NCI-H187 (cell line): ENCODE measurements at regions not wholly inside any gene's neighbourhood (a gene's known extent, or its start where the extent isn't known, plus 50 kb on each side); places are given as distances from the start of the nearest gene placed in this dataset.
"Not testable (repeated sequence)": the region's sequence is repeated elsewhere in the genome, so short reads cannot be mapped to it uniquely, and the experiment has no call there.

Experiments
- DNase-seq, 2 experiments: peaks; one replicate each; lab custom pipeline; 2025; lab: John Stamatoyannopoulos, UW

DNA sequence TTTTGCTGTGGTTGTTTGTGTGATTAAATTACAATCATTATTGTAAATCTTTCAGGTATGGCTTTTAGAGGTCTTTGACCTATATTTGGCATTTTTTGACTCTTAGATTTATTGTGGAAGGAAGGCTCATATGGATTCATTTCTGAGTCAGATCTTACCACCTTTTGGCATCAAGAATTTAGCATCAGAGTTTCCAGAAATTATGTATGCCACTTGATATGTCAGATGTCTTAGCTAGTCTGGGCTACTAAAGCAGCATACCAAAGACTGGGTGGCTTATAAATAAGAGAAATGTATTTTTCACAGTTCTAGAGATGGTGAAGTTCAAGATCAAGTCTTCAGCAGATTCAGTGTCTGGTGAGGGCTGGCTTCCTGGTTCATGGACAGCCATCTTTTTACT, 129.5 kb upstream of the PZP start:
- no peak for DNase-seq

- not testable (repeated sequence) for DNase-seq
These were observed 128.3 kb upstream of the PZP start for GRCh38 chr12:9336375-9337011.

- DNase-seq: no peak
These were observed 127.7 kb upstream of the PZP start for GRCh38 chr12:9335867-9336266.

- no peak for DNase-seq
These were observed 126.8 kb upstream of the PZP start for GRCh38 chr12:9334964-9335363.

DNA sequence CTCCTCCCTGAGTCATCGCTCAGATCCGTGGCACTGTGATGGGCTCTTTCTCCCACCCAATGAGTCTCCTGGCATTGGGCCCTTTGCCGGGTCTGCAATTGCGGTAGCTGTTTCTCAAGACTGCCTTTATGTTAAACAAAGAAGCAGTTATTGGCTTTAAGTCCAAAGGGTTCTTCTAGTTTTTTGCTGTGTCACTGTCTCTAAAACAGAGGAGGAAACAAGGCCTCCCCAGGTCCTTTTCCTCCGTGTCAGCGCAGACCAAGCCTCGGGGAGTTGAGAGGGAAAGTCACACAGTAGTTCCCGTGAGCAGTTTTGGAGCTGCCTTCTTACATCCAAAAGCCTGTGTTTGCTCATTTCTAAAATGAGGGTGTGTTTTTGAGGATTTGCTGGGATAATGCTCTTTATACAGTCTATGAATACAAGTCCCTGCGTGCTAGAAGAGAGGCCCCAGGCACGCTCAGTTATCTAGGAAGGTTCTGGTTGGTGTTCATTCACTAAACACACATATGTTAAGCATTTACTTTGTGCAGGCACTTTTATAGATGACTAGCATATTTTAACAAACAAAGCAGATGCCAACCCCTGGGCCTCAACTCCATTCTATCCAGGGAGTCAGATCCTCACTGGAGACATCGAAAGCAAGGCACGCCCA, 126.0 kb upstream of the PZP start:
- DNase-seq: no peak

GRCh38 chr12:9333161-9333560, 125.0 kb upstream of the PZP start:
- DNase-seq: no peak

DNA sequence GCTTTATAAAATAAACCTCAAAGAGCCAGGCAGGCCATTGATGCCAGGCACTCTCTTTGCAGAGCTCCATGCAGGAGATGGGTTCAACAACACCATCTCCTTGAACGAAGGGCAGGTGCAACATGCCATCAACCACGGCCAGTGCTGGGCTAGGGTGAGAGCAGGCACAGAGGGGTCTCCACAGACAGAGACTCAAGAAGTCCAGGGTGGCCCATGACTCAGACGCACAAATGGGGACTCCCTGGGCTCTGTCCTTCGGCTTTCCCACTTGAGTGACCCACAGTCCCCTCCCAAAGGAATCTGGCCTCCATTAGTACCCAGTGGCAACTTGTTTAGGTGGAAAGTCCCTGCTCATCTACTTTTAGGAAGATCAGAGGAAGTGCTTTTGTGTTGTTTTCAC, 124.4 kb upstream of the PZP start:
- DNase-seq: no peak

DNA sequence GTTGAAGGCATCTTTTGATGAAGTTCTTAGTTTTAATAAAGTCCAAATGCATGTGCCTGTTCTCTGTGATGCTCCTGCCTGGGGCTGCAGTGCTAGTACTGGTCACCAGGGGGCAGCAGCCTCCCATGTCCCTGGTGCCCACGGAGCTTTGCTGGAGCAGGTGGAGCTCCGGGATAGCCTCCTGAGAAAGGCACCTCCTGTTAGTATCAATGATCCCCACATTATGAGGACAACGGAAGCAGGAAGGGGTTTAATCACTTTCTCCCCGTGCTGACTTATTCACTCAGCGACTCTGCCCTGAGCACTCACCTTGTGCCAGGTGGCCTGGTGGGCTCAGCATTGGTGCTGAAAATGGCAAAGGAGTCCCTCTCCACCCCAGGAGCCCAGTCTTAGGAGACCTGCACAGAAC, 123.0 kb upstream of the PZP start:
- no peak for DNase-seq

DNA sequence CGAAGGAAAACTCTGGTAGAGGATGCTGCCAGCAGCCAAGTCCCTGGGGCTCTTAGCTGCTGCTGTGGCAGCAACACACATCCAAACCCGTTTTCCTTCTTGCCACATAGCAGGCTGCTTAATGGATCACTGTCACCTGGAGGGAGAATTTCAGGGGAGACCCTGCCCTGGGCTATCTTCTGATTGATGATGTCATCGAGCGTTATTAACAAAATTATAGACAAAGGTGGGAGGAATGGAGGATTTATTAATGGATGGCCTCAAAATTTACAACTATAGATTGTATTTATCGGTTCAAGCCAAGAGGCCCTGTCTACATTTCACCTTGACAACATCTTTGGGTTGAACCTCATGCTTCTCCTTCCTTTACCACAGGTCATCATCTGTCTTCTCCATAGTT, 120.8 kb upstream of the PZP start:
- DNase-seq: no peak

- no peak for DNase-seq
These were observed 119.9 kb upstream of the PZP start for GRCh38 chr12:9328065-9328464.

DNA sequence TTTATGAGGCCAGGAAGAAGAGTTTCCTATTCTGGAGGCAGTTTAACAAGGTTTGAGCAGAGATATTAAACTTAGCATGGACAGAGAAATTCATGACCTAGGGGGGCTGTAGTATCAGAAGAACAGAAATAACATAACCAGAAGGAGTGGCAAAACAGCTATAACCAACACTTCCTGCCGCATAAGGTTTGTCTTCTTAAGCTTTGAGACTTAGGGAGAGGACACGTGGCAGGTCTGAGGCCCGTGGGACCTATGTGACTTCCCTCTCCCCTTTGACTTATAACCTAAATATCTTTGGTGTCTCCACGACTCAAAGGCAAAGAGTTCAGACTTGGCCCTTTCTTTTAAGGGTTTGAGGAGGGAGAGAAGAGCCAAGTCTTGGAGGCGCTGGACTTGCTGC, 119.1 kb upstream of the PZP start:
- no peak for DNase-seq

DNA sequence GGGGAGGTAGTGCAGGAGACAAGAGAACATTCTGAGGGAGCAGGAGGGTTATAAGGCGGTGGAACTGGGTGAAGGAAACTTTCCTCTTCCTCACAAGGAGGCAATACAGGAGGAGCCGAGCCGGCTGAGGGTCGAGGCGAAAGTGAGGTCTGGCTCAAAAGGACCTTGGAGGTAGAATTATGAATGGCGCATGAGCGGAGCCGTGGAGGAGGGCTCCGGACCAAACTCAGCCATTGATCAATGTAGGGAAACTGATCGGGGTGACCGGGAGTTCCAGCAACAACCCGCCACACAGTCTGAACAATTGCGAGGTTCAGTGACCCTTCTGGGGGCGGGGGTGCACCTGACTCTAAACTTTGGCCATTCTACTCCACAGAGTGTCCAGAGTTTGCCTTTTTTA, 118.7 kb upstream of the PZP start:
- DNase-seq: not testable (repeated sequence)

DNA sequence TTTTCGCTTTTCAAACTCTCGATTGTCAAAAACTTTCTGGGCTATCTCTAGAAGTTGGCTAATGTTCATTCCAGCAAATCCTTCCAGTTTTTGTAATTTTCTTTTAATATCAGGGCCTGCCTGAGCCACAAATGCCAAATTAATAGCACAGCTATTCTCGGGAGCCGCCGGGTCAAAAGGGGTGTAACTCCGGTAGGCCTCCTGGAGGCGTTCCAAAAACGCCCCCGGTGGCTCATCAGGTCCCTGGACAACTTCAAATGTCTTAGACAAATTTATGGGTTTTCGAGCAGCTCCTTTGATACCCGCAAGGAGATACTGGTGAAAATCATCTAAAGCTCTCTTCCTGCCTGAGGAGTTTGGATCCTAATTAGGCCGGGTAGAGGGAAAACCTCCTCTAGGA, 117.9 kb upstream of the PZP start:
- no peak for DNase-seq

DNA sequence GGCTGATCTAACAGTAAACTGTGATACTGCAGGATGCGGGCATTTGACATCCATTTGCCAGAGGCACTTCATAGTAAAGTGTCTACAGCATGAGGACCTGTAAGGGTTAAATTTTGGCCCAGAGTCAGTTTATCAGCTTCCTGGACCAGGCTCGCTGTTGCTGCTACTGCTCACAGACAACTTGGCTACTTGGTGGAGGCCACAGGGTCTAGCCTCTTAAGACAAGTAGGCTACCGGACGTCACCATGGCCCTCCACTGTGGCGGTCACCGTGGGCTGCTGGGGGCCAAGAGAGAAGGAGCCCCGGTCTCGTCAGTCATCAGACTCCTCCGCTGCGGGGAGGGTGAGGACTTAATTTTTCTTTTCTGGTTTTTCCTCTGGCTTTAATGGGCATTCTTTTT, 117.3 kb upstream of the PZP start:
- DNase-seq: no peak

DNA sequence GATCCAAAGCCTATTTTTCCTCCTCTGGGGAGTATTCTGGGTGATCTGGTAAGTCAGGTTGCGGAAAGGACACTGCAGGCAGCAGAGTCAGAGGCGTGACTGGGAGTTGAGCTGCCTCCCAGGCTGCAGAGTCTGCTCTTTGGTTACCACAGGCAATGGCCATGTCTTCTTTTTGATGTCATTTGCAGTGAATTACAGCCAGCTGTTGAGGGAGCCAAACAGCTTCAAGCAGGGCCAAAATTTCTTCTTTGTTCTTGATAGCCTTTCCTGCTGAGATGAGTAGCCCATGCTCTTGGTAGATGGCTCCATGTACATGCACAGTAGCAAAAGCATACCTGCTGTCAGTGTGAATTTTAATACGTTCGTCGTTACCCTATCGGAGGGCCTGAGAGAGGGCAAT, 116.6 kb upstream of the PZP start:
- DNase-seq: no peak

DNA sequence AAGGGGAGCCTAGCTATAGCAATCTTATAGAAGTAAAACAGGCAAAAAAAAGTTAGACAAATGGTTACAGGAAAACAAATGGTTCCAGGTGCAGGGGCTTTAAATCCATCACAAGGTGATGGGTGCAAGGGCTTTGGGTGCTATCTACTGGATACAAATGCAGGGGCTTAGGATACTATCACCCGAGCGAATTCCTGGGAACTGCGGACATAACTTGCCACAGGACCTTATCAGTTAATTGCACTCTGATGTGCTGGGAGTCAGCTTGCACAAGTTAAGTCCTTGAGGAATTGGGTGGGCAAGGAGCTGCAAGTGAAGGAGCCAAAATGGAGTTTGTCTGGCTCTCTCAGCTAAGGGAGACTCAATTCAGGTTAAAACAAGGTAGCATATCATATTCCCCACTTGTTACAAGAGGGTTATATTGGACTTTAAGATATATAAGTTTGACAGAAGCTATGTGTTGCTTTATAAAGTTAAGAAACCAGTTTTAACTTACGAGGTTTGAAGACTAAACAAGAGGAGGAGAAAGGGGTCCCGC, 115.0 kb upstream of the PZP start:
- no peak for DNase-seq

DNA sequence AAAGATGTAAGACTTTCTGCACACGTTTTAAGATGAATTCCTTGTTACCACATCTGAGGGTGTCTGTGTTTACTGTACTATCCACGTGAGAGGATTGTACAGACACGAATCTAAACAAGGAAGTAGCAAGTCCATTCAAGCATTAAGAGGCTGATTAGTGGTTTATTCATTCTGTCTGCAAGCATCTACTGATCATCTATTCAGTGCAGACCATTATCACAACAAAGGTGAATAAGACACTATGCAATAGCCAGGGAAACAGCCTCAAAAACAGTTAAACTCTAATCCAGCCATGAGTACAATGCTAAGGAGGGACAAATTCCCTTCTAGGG, 111.6 kb upstream of the PZP start:
- DNase-seq: no peak

- no peak for DNase-seq
These were observed 111.0 kb upstream of the PZP start for GRCh38 chr12:9319044-9319841.

GRCh38 chr12:9313479-9313878, 105.3 kb upstream of the PZP start:
- DNase-seq: not testable (repeated sequence)

DNA sequence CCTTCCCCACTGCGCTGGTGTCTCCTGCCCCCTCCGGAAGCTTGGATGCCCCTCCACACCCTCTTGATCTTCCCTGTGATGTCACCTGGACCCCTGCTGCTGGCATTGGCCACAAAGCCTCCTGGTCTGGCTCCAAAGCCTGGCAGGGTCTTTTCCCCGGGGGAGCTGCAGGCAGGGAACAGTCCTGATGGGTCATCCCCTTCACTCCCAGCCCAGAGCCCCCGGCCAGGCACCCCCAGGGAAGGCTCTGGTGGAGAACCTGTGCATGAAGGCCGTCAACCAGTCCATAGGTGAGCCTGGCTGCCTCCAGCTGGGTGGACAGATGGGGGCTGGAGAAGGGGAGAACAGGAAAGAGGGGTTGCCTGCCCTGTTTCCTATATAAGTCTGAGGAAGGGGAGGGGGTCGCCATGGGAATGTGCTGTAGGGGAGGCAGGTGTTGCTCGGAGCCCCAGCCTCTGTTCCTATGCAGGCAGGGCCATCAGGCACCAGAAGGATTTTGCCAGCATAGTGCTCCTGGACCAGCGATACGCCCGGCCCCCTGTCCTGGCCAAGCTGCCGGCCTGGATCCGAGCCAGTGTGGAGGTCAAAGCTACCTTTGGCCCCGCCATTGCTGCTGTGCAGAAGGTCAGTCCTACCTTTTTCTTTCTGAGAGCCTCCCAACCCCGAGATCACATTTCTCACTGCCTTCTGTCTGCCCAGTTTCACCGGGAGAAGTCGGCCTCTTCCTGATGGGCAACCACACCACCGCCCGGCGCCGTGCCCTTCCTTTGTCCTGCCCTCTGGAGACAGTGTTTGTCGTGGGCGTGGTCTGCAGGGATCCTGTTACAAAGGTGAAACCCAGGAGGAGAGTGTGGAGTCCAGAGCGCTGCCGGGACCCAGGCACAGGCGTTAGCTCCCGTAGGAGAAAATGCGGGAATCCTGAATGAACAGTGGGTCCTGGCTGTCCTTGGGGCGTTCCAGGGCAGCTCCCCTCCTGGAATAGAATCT, 104.5 kb upstream of the PZP start:
- not testable (repeated sequence) for DNase-seq

DNA sequence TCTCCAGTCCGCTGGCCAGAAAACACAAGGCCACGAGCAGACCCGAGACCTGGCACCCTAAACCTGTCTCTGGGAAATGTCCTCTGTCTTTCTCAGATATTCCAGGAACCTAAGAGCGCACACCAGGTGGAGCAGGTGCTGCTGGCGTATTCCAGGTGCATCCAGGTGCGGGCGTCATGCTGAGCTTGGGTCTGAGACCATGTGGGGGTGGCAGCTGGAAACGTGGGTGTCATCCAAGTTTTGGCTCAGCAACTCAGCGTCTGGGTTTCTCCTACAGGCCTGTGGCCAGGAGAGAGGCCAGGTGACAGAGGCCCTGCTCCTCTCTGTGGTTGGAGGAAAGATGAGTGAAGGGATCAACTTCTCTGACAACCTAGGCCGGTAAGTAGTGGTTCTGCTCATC, 103.3 kb upstream of the PZP start:
- not testable (repeated sequence) for DNase-seq

DNA sequence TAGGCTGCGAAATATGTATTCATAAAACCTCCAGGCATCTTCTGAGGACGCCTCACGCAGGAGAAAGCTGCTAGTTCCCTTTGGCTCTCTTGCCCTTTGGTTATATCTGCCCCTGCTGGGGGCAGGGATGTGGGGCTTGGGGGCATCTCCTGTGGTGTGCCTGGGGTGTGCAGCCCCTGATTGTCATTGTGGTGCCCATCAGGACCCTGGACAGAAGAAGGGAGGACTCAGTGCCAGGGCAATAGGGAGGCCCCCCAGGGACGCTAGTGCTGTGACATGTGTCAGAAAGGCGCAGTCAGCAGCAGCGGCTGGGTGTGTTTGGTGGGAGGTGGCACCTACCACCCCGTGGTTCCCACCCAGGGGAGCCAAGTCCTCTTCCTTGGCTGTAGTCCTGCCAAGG, 102.5 kb upstream of the PZP start:
- DNase-seq: not testable (repeated sequence)
